Fibroblast of mammary gland (primary cell): ENCODE measurements at regions not wholly inside any gene's neighbourhood (a gene's known extent, or its start where the extent isn't known, plus 50 kb on each side); places are given as distances from the start of the nearest gene placed in this dataset.

Experiments used
- DNase-seq: peaks from one replicate; pipeline ENCODE4 v3.0.0-alpha.2; 2010; ENCODE audit warnings: low read depth
- H3K4me3 ChIP-seq: 2 replicates; pipeline ENCODE4 v1.5.1; 2011; ENCODE audit warnings: low read depth, mild to moderate bottlenecking, low read length, moderate library complexity; ENCODE audit not compliant: control insufficient read depth
- CTCF ChIP-seq: conservative IDR thresholded peaks from 2 replicates; pipeline ENCODE4 v1.5.1; 2011; ENCODE audit warnings: low read depth, low read length, inconsistent platforms; ENCODE audit not compliant: control insufficient read depth, insufficient read depth

- no peak overlapping the region for H3K4me3 ChIP-seq
- no peak for DNase-seq
- no peak for TF ChIP-seq CTCF
Measured at GRCh38 chr5:106673941-106674340, 996.8 kb downstream of the EFNA5 start.

GRCh38 chr5:106661866-106662265, 1008.9 kb downstream of the EFNA5 start:
- no peak for DNase-seq
- no peak for TF ChIP-seq CTCF
- H3K4me3 ChIP-seq: no peak overlapping the region

- no peak for TF ChIP-seq CTCF
- no peak for DNase-seq
- no peak overlapping the region for H3K4me3 ChIP-seq
Measured at GRCh38 chr5:106660681-106661080, 1010.1 kb downstream of the EFNA5 start.

GRCh38 chr5:106658150-106658549, 1012.6 kb downstream of the EFNA5 start:
- TF ChIP-seq CTCF: no peak
- DNase-seq: no peak
- no peak overlapping the region for H3K4me3 ChIP-seq

- no peak for DNase-seq
- H3K4me3 ChIP-seq: no peak overlapping the region
- no peak for TF ChIP-seq CTCF
Measured at GRCh38 chr5:106656821-106657220, 1013.9 kb downstream of the EFNA5 start.

GRCh38 chr5:106649031-106649430, 1021.7 kb downstream of the EFNA5 start:
- H3K4me3 ChIP-seq: no peak overlapping the region
- DNase-seq: no peak
- TF ChIP-seq CTCF: no peak

- H3K4me3 ChIP-seq: no peak overlapping the region
- TF ChIP-seq CTCF: no peak
- no peak for DNase-seq
Measured at GRCh38 chr5:106648401-106648800, 1022.3 kb downstream of the EFNA5 start.
